Mesenchymal stem cell (in vitro differentiated cells and primary cell): ENCODE measurements at regions not wholly inside any gene's neighbourhood (a gene's known extent, or its start where the extent isn't known, plus 50 kb on each side); places are given as distances from the start of the nearest gene placed in this dataset.
"Not testable (repeated sequence)": the region's sequence is repeated elsewhere in the genome, so short reads cannot be mapped to it uniquely, and the experiment has no call there.

Experiments
- DNase-seq: peaks from one replicate; pipeline ENCODE4 v3.0.0-alpha.2; 2013
- H2AFZ ChIP-seq: one replicate; pipeline ENCODE4 v1.6.1; 2013; ENCODE audit warnings: low read depth, mild to moderate bottlenecking, control low read depth, inconsistent platforms, low read length, moderate library complexity
- H2AK5ac ChIP-seq: 2 replicates; pipeline ENCODE4 v1.6.1; 2013; ENCODE audit warnings: low read length, moderate library complexity, mild to moderate bottlenecking, inconsistent platforms; ENCODE audit not compliant: severe bottlenecking
- H2BK120ac ChIP-seq: one replicate; pipeline ENCODE4 v1.6.1; 2013; ENCODE audit warnings: low read depth, mild to moderate bottlenecking, inconsistent platforms, low read length, moderate library complexity
- H2BK12ac ChIP-seq, 2 experiments: one replicate each; pipeline ENCODE4 v1.6.1; 2013; ENCODE audit warnings: inconsistent platforms in 2 of 2, low read length in 2 of 2, mild to moderate bottlenecking in 2 of 2, moderate library complexity in 2 of 2, control low read depth in 1 of 2
- H2BK15ac ChIP-seq: one replicate; pipeline ENCODE4 v1.6.1; 2013; ENCODE audit warnings: mild to moderate bottlenecking, low read depth, inconsistent platforms; ENCODE audit not compliant: poor library complexity, severe bottlenecking
- H2BK5ac ChIP-seq: 2 replicates; pipeline ENCODE4 v1.6.1; 2013; ENCODE audit warnings: low read depth, mild to moderate bottlenecking, low read length, control low read depth, inconsistent platforms; ENCODE audit not compliant: poor library complexity, severe bottlenecking
- H3K14ac ChIP-seq, 2 experiments: one replicate each; pipeline ENCODE4 v1.6.1; 2013; ENCODE audit warnings: inconsistent platforms in 2 of 2, low read length in 2 of 2, control low read depth in 1 of 2, mild to moderate bottlenecking in 1 of 2, moderate library complexity in 1 of 2
- H3K18ac ChIP-seq, 2 experiments: one replicate each; pipeline ENCODE4 v1.6.1; 2013; ENCODE audit warnings: inconsistent platforms in 2 of 2, low read length in 2 of 2, control low read depth in 1 of 2, low read depth in 1 of 2, mild to moderate bottlenecking in 1 of 2
- H3K23ac ChIP-seq, 2 experiments: one replicate each; pipeline ENCODE4 v1.6.1; 2013; ENCODE audit warnings: inconsistent platforms in 2 of 2, low read length in 2 of 2, mild to moderate bottlenecking in 2 of 2, moderate library complexity in 2 of 2, control low read depth in 1 of 2
- H3K27ac ChIP-seq: 2 replicates; pipeline ENCODE4 v1.5.1; 2013; ENCODE audit warnings: mild to moderate bottlenecking, moderate library complexity, low read length, control low read depth, inconsistent platforms; ENCODE audit not compliant: poor library complexity, severe bottlenecking
- H3K27me3 ChIP-seq, 2 experiments: 2 replicates each; pipeline versions ENCODE4 v1.6.1 to v1.7.0; 2013; ENCODE audit warnings: low read length in 2 of 2, mild to moderate bottlenecking in 2 of 2, moderate library complexity in 2 of 2, control low read depth in 1 of 2, inconsistent platforms in 1 of 2; ENCODE audit not compliant: control insufficient read depth in 1 of 2, insufficient read depth in 1 of 2
- H3K36me3 ChIP-seq, 2 experiments: 2 replicates each; pipeline versions ENCODE4 v1.6.1 to v1.7.0; 2013; ENCODE audit warnings: low read length in 2 of 2, control low read depth in 1 of 2, inconsistent platforms in 1 of 2, low read depth in 1 of 2, mild to moderate bottlenecking in 1 of 2; ENCODE audit not compliant: insufficient read depth in 2 of 2, control insufficient read depth in 1 of 2
- H3K4ac ChIP-seq, 2 experiments: one replicate each; pipeline ENCODE4 v1.6.1; 2013; ENCODE audit warnings: inconsistent platforms in 2 of 2, low read length in 2 of 2, mild to moderate bottlenecking in 2 of 2, moderate library complexity in 2 of 2, control low read depth in 1 of 2, low read depth in 1 of 2
- H3K4me1 ChIP-seq: 2 replicates; pipeline ENCODE4 v1.6.1; 2013; ENCODE audit warnings: low read depth, low read length, control low read depth; ENCODE audit not compliant: control insufficient read depth, insufficient read depth
- H3K4me2 ChIP-seq: 2 replicates; pipeline ENCODE4 v1.6.1; 2013; ENCODE audit warnings: low read length, mild to moderate bottlenecking, inconsistent platforms; ENCODE audit not compliant: poor library complexity, severe bottlenecking
- H3K4me3 ChIP-seq, 2 experiments: 2 replicates each; pipeline versions ENCODE4 v1.5.1 to v1.7.0; 2013; ENCODE audit warnings: low read length in 2 of 2, mild to moderate bottlenecking in 2 of 2, control low read depth in 1 of 2, low read depth in 1 of 2; ENCODE audit not compliant: insufficient read depth in 1 of 2
- H3K79me1 ChIP-seq: replicated peaks from 2 replicates; pipeline ENCODE4 v1.6.1; 2013; ENCODE audit warnings: mild to moderate bottlenecking, control low read depth, low read length, inconsistent platforms; ENCODE audit not compliant: poor library complexity, severe bottlenecking
- H3K9ac ChIP-seq: 2 replicates; pipeline ENCODE4 v1.7.0; 2013; ENCODE audit warnings: mild to moderate bottlenecking, low read length, moderate library complexity
- H3K9me3 ChIP-seq: 2 replicates; pipeline ENCODE4 v1.7.0; 2013; ENCODE audit warnings: mild to moderate bottlenecking, low read length; ENCODE audit not compliant: control insufficient read depth
- H4K8ac ChIP-seq: one replicate; pipeline ENCODE4 v1.6.1; 2013; ENCODE audit warnings: inconsistent platforms, mild to moderate bottlenecking, low read length, moderate library complexity
- H4K91ac ChIP-seq: one replicate; pipeline ENCODE4 v1.6.1; 2013; ENCODE audit warnings: mild to moderate bottlenecking, low read length, inconsistent platforms
- WGBS: methylation state at CpG from one replicate; pipeline ENCODE4 v1.1.7; 2013; ENCODE audit warnings: mixed read lengths; 5-methylcytosine and 5-hydroxymethylcytosine counted together

- Histone ChIP-seq H3K79me1 (no peaks in the 10 kb centered on the region), H2BK120ac (no peak overlapping the region)
- 88% methylated on average over 5 of the region's 5 CpGs for WGBS
Observed at GRCh38 chr1:74858136-74858535, 125.2 kb downstream of the TYW3 start.

DNA sequence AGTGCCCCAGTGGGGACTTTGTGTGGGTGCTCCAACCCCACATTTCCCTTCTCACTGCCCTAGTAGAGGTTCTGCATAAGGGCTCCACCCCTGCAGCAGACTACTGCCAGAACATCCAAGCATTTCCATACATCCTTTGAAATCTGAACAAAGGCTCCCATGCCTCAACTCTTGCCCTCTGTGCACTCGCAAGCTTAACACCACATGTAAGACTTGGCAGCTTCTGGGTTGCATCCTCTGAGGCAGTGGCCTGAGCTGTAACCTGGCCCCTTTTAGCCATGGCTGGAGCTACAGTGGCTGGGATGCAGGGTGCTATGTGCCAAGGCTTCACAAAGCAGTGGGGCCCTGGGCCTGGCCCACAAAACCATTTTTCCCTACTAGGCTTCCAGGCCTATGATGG is 128.9 kb downstream of the TYW3 start:
- H2AK5ac ChIP-seq, result no peak overlapping the region
- no peak overlapping the region for H3K4me2 ChIP-seq
- no peak overlapping the region for H3K9ac ChIP-seq
- peaks cover 7% of the 10 kb centered on the region for H3K9me3 ChIP-seq
- DNase-seq, result no peak
- no peak overlapping the region for H3K4ac ChIP-seq
- H4K8ac ChIP-seq, result no peak overlapping the region
- WGBS, result 94% methylated on average over 1 of the region's 1 CpG
- H3K27me3 ChIP-seq, result no peaks in the 10 kb centered on the region
- H2BK120ac ChIP-seq, result no peak overlapping the region
- no peak overlapping the region for H2BK15ac ChIP-seq
- H3K18ac ChIP-seq, result no peak overlapping the region
- H2AFZ ChIP-seq, result no peak overlapping the region
- H3K36me3 ChIP-seq, result no peaks in the 10 kb centered on the region
- no peak overlapping the region for H3K27ac ChIP-seq
- H3K4me3 ChIP-seq, result no peak overlapping the region
- no peak overlapping the region for H3K23ac ChIP-seq
- no peaks in the 10 kb centered on the region for H3K79me1 ChIP-seq
- no peak overlapping the region for H3K14ac ChIP-seq
- no peaks in the 10 kb centered on the region for H3K4me1 ChIP-seq
- no peak overlapping the region for H2BK5ac ChIP-seq
- H2BK12ac ChIP-seq, result no peak overlapping the region
- H4K91ac ChIP-seq, result no peak overlapping the region

More at GRCh38 chr1:74858136-74858535, 125.2 kb downstream of the TYW3 start:
- Histone ChIP-seq H3K4me1 (no peaks in the 10 kb centered on the region), H3K27me3 (no peaks in the 10 kb centered on the region), H3K4me2 (no peak overlapping the region), H3K4me3 (no peak overlapping the region), H3K14ac (no peak overlapping the region), H2AFZ (no peak overlapping the region), H4K91ac (no peak overlapping the region), H3K9ac (no peak overlapping the region), H2BK15ac (no peak overlapping the region), H2AK5ac (no peak overlapping the region), H3K23ac (no peak overlapping the region), H2BK12ac (no peak overlapping the region), H3K4ac (no peak overlapping the region), H3K18ac (no peak overlapping the region), H3K27ac (no peak overlapping the region), H2BK5ac (no peak overlapping the region), H4K8ac (no peak overlapping the region), H3K36me3 (no peaks in the 10 kb centered on the region), H3K9me3 (no peaks in the 10 kb centered on the region)
- no peak for DNase-seq

GRCh38 chr1:74869702-74870101 is 136.8 kb downstream of the TYW3 start:
- no peak overlapping the region for H3K27ac ChIP-seq
- H2BK12ac ChIP-seq, result no peak overlapping the region
- 35% methylated on average over 1 of the region's 1 CpG for WGBS
- H3K4me2 ChIP-seq, result no peak overlapping the region
- no peak for DNase-seq
- H4K8ac ChIP-seq, result no peak overlapping the region
- no peak overlapping the region for H3K9ac ChIP-seq
- no peak overlapping the region for H2AK5ac ChIP-seq
- H2AFZ ChIP-seq, result no peak overlapping the region
- no peak overlapping the region for H4K91ac ChIP-seq
- no peak overlapping the region for H2BK120ac ChIP-seq
- H3K23ac ChIP-seq, result no peak overlapping the region
- no peak overlapping the region for H2BK5ac ChIP-seq
- no peak overlapping the region for H3K18ac ChIP-seq
- no peaks in the 10 kb centered on the region for H3K36me3 ChIP-seq
- H3K27me3 ChIP-seq, result no peaks in the 10 kb centered on the region
- H2BK15ac ChIP-seq, result no peak overlapping the region
- H3K4me3 ChIP-seq, result no peak overlapping the region
- H3K79me1 ChIP-seq, result no peaks in the 10 kb centered on the region
- peaks cover 20% of the 10 kb centered on the region for H3K9me3 ChIP-seq
- no peak overlapping the region for H3K4ac ChIP-seq
- no peak overlapping the region for H3K14ac ChIP-seq
- no peaks in the 10 kb centered on the region for H3K4me1 ChIP-seq

GRCh38 chr1:74877366-74877765 is 144.4 kb downstream of the TYW3 start:
- H3K4me3 ChIP-seq, H3K14ac ChIP-seq, H3K27ac ChIP-seq, DNase-seq, H4K8ac ChIP-seq, H3K4me2 ChIP-seq, H3K4me1 ChIP-seq, H2BK120ac ChIP-seq, H3K4ac ChIP-seq, H3K23ac ChIP-seq, H4K91ac ChIP-seq, H2AFZ ChIP-seq, H3K18ac ChIP-seq, H3K36me3 ChIP-seq, H2BK15ac ChIP-seq, H3K79me1 ChIP-seq, H2BK5ac ChIP-seq, H3K9ac ChIP-seq, H2BK12ac ChIP-seq, H2AK5ac ChIP-seq, H3K27me3 ChIP-seq: not testable (repeated sequence)
- peaks cover 11% of the 10 kb centered on the region for H3K9me3 ChIP-seq
- 84% methylated on average over 14 of the region's 14 CpGs for WGBS
